ENCODE measurements at regions not wholly inside any gene's neighbourhood (a gene's known extent, or its start where the extent isn't known, plus 50 kb on each side); places are given as distances from the start of the nearest gene placed in this dataset.
"Not testable (repeated sequence)": the region's sequence is repeated elsewhere in the genome, so short reads cannot be mapped to it uniquely, and the experiment has no call there.

GRCh38 chr11:82450996-82451395 is 282.7 kb downstream of the FAM181B start:
- H3K4me3 ChIP-seq = no peak overlapping the region
- no peaks in the 10 kb centered on the region for H4K20me1 ChIP-seq
- H3K4me2 ChIP-seq = no peak overlapping the region
- TF ChIP-seq Cebpa-rat (IDR thresholded peaks at IDR 0.05) = no peak
- H3K27me3 ChIP-seq = no peaks in the 10 kb centered on the region
- no peak overlapping the region for H3K9ac ChIP-seq
- H3K27ac ChIP-seq = no peak overlapping the region
- no peaks in the 10 kb centered on the region for H3K36me3 ChIP-seq
- no peaks in the 10 kb centered on the region for H3K4me1 ChIP-seq
- no peaks in the 10 kb centered on the region for H3K9me3 ChIP-seq (replicated peaks in 1 of 11)

- Histone ChIP-seq H3K4me2 (no peak overlapping the region), H4K20me1 (no peaks in the 10 kb centered on the region), H3K36me3 (no peaks in the 10 kb centered on the region), H3K4me1 (no peaks in the 10 kb centered on the region), H3K27ac (no peak overlapping the region), H3K9me3 (replicated peaks in 1 of 11) (peaks cover 7 to 12% (median 10%) of the 10 kb centered on the region in 11 experiments; a peak in 20 of 22 replicates), H3K9ac (no peak overlapping the region), H3K4me3 (no peak overlapping the region), H3K27me3 (no peaks in the 10 kb centered on the region)
- no peak for TF ChIP-seq Cebpa-rat (IDR thresholded peaks at IDR 0.05)
Measured at GRCh38 chr11:82406611-82407010, 327.1 kb downstream of the FAM181B start.

- no peaks in the 10 kb centered on the region for H3K27me3 ChIP-seq
Measured at GRCh38 chr11:82405421-82405820, 328.2 kb downstream of the FAM181B start.

GRCh38 chr11:82404981-82405380 is 328.7 kb downstream of the FAM181B start:
- H3K4me3 ChIP-seq = no peak overlapping the region
- no peak overlapping the region for H3K4me2 ChIP-seq
- no peaks in the 10 kb centered on the region for H3K36me3 ChIP-seq
- H3K4me1 ChIP-seq = no peaks in the 10 kb centered on the region
- H3K27ac ChIP-seq = no peak overlapping the region
- peaks cover 7 to 12% (median 10%) of the 10 kb centered on the region in 11 experiments; a peak in 20 of 22 replicates for H3K9me3 ChIP-seq (replicated peaks in 1 of 11)
- TF ChIP-seq Cebpa-rat (IDR thresholded peaks at IDR 0.05) = no peak
- no peaks in the 10 kb centered on the region for H4K20me1 ChIP-seq
- no peaks in the 10 kb centered on the region for H3K27me3 ChIP-seq
- no peak overlapping the region for H3K9ac ChIP-seq

More at GRCh38 chr11:82405421-82405820, 328.2 kb downstream of the FAM181B start:
- no peak overlapping the region for H3K27ac ChIP-seq
- H3K36me3 ChIP-seq = no peaks in the 10 kb centered on the region
- H3K4me3 ChIP-seq = no peak overlapping the region
- H3K4me2 ChIP-seq = no peak overlapping the region
- H3K4me1 ChIP-seq = no peaks in the 10 kb centered on the region
- no peaks in the 10 kb centered on the region for H4K20me1 ChIP-seq
- peaks cover 7 to 12% (median 10%) of the 10 kb centered on the region in 11 experiments; a peak in 20 of 22 replicates for H3K9me3 ChIP-seq (replicated peaks in 1 of 11)
- H3K9ac ChIP-seq = no peak overlapping the region
- no peak for TF ChIP-seq Cebpa-rat (IDR thresholded peaks at IDR 0.05)

GRCh38 chr11:82403640-82404305 is 329.9 kb downstream of the FAM181B start:
- H4K20me1 ChIP-seq = no peaks in the 10 kb centered on the region
- no peaks in the 10 kb centered on the region for H3K36me3 ChIP-seq
- H3K9ac ChIP-seq = no peak overlapping the region

GRCh38 chr11:82398300-82398815 is 335.3 kb downstream of the FAM181B start:
- Histone ChIP-seq H3K9me3 (replicated peaks in 1 of 11) (peaks cover 0 to 5% (median 3%) of the 10 kb centered on the region in 11 experiments; a peak in 7 of 22 replicates), H3K36me3 (no peaks in the 10 kb centered on the region), H4K20me1 (no peaks in the 10 kb centered on the region), H3K27me3 (no peaks in the 10 kb centered on the region), H3K27ac (peak overlapping the region in 1 of 11 experiments; percentile 20; a peak in 1 of 22 replicates), H3K4me1 (peaks cover 0 to 18% (median 0%) of the 10 kb centered on the region in 10 experiments; a peak in 5 of 20 replicates), H3K9ac (no peak overlapping the region), H3K4me3 (no peak overlapping the region), H3K4me2 (peak overlapping the region in 2 of 11 experiments; percentile 56 to 58; a peak in 4 of 22 replicates)
- no peak for TF ChIP-seq Cebpa-rat (IDR thresholded peaks at IDR 0.05)

More at GRCh38 chr11:82403640-82404305, 329.9 kb downstream of the FAM181B start:
- no peaks in the 10 kb centered on the region for H3K27me3 ChIP-seq
- peaks cover 0 to 7% (median 0%) of the 10 kb centered on the region in 10 experiments; a peak in 4 of 20 replicates for H3K4me1 ChIP-seq
- no peak overlapping the region for H3K27ac ChIP-seq
- H3K4me3 ChIP-seq = no peak overlapping the region
- H3K9me3 ChIP-seq (replicated peaks in 1 of 11) = peaks cover 7 to 12% (median 10%) of the 10 kb centered on the region in 11 experiments; a peak in 20 of 22 replicates
- H3K4me2 ChIP-seq = no peak overlapping the region
- TF ChIP-seq Cebpa-rat (IDR thresholded peaks at IDR 0.05) = no peak

GRCh38 chr11:82396639-82397038 is 337.0 kb downstream of the FAM181B start:
- H3K36me3 ChIP-seq, H3K4me2 ChIP-seq, H4K20me1 ChIP-seq, H3K4me3 ChIP-seq, H3K9ac ChIP-seq, H3K27ac ChIP-seq, H3K27me3 ChIP-seq: not testable (repeated sequence)
- Histone ChIP-seq H3K9me3 (replicated peaks in 1 of 11) (peaks cover 3 to 18% (median 8%) of the 10 kb centered on the region in 11 experiments; a peak in 10 of 22 replicates), H3K4me1 (peaks cover 0 to 18% (median 0%) of the 10 kb centered on the region in 10 experiments; a peak in 5 of 20 replicates)
- peak; percentile 32 to 89 (median 68); a peak in 16 of 22 replicates for TF ChIP-seq Cebpa-rat (IDR thresholded peaks at IDR 0.05)

- Histone ChIP-seq H4K20me1 (no peaks in the 10 kb centered on the region), H3K4me3 (no peak overlapping the region), H3K4me2 (no peak overlapping the region)
Measured at GRCh38 chr11:82384308-82384707, 349.4 kb downstream of the FAM181B start.

GRCh38 chr11:82373781-82374542 is 359.7 kb downstream of the FAM181B start:
- Histone ChIP-seq H4K20me1 (no peaks in the 10 kb centered on the region), H3K9ac (no peak overlapping the region), H3K27ac (no peak overlapping the region), H3K4me3 (no peak overlapping the region), H3K27me3 (no peaks in the 10 kb centered on the region), H3K36me3 (no peaks in the 10 kb centered on the region), H3K4me1 (no peaks in the 10 kb centered on the region), H3K9me3 (replicated peaks in 1 of 11) (no peaks in the 10 kb centered on the region), H3K4me2 (no peak overlapping the region)
- TF ChIP-seq Cebpa-rat (IDR thresholded peaks at IDR 0.05) = no peak

More at GRCh38 chr11:82384308-82384707, 349.4 kb downstream of the FAM181B start:
- Histone ChIP-seq H3K27ac (no peak overlapping the region), H3K9me3 (replicated peaks in 1 of 11) (no peaks in the 10 kb centered on the region), H3K36me3 (no peaks in the 10 kb centered on the region), H3K9ac (no peak overlapping the region), H3K27me3 (no peaks in the 10 kb centered on the region), H3K4me1 (no peaks in the 10 kb centered on the region)
- no peak for TF ChIP-seq Cebpa-rat (IDR thresholded peaks at IDR 0.05)

All from BLaER1 treated with 17β-estradiol and CSF1 and Interleukin-3, amounts not matched to agents 10 nM and 100 nM (cell line).